IMR-90 (cell line): ENCODE measurements at regions not wholly inside any gene's neighbourhood (a gene's known extent, or its start where the extent isn't known, plus 50 kb on each side); places are given as distances from the start of the nearest gene placed in this dataset.
A peak's percentile ranks its signal among the peaks of the same experiment; 100 is the strongest.

Experiments used
- ATAC-seq: fragments of 200-7000 bp; cut with Tn5 transposase; 2 replicates; pipeline ENCODE4 v1.9.1; 2020; ENCODE audit warnings: low read depth, mild to moderate bottlenecking, moderate library complexity
- BruUV-seq: library from RNA; stranded (reverse); fragments of 400-500 nt; replicated peaks from 2 replicates; lab custom pipeline; 2021; lab: Mats Ljungman, UMichigan
- CTCF ChIA-PET: fragments of 300-600 bp; formaldehyde crosslinking; extraction: SDS; loops from one replicate; lab custom pipeline; 2021; ENCODE audit warnings: antibody characterized with exemption; lab: Yijun Ruan, JAX
- POLR2A ChIA-PET: fragments of 300-600 bp; sonication (Branson Sonifier 250); formaldehyde crosslinking; loops from one replicate; lab custom pipeline; 2022; ENCODE audit warnings: antibody characterized with exemption; ENCODE audit not compliant: unreplicated experiment; lab: Charles Lee
- DNase-seq: peaks from one replicate; pipeline ENCODE4 v3.0.0; 2013
- H2AFZ ChIP-seq: replicated peaks from 2 replicates; pipeline ENCODE3; 2013; ENCODE audit warnings: low read length, mild to moderate bottlenecking; ENCODE audit not compliant: poor library complexity
- H2AK5ac ChIP-seq: 2 replicates; pipeline ENCODE4 v1.6.1; 2013; ENCODE audit warnings: low read depth, low read length, inconsistent platforms
- H2AK9ac ChIP-seq: replicated peaks from 2 replicates; pipeline ENCODE3; 2013; ENCODE audit warnings: mild to moderate bottlenecking, low read depth, low read length, moderate library complexity; ENCODE audit not compliant: poor library complexity
- H2BK120ac ChIP-seq: 2 replicates; pipeline ENCODE4 v1.6.1; 2013; ENCODE audit warnings: low read depth, low read length, inconsistent platforms
- H2BK15ac ChIP-seq: 3 replicates; pipeline ENCODE4 v1.6.1; 2013; ENCODE audit warnings: low read depth, low read length, inconsistent platforms
- H2BK20ac ChIP-seq: 2 replicates; pipeline ENCODE4 v1.6.1; 2013; ENCODE audit warnings: low read depth, mild to moderate bottlenecking, inconsistent platforms, low read length, moderate library complexity
- H2BK5ac ChIP-seq: 2 replicates; pipeline ENCODE4 v1.6.1; 2013; ENCODE audit warnings: mild to moderate bottlenecking, low read depth, low read length, inconsistent platforms; ENCODE audit not compliant: poor library complexity, severe bottlenecking
- H3K14ac ChIP-seq: replicated peaks from 2 replicates; pipeline ENCODE4 v1.6.1; 2013; ENCODE audit warnings: low read depth, low read length, inconsistent platforms
- H3K18ac ChIP-seq: 2 replicates; pipeline ENCODE4 v1.6.1; 2013; ENCODE audit warnings: low read depth, low read length, control low read depth
- H3K23ac ChIP-seq: 2 replicates; pipeline ENCODE4 v1.6.1; 2013; ENCODE audit warnings: low read depth, low read length, inconsistent platforms
- H3K27ac ChIP-seq: 2 replicates; pipeline ENCODE4 v1.5.1; 2013; ENCODE audit warnings: mild to moderate bottlenecking, control low read depth, low read length; ENCODE audit not compliant: insufficient read depth
- H3K27me3 ChIP-seq: 2 replicates; pipeline ENCODE4 v1.6.1; 2013; ENCODE audit warnings: low read length; ENCODE audit not compliant: control insufficient read depth, insufficient read depth
- H3K36me3 ChIP-seq: 2 replicates; pipeline ENCODE4 v1.6.1; 2013; ENCODE audit warnings: low read length, mixed read lengths; ENCODE audit not compliant: control insufficient read depth, insufficient read depth
- H3K4ac ChIP-seq: 2 replicates; pipeline ENCODE4 v1.6.1; 2013; ENCODE audit warnings: low read depth, low read length, inconsistent platforms
- H3K4me1 ChIP-seq: 2 replicates; pipeline ENCODE4 v1.6.1; 2013; ENCODE audit warnings: low read length, mixed read lengths; ENCODE audit not compliant: control insufficient read depth, insufficient read depth
- H3K4me2 ChIP-seq: 2 replicates; pipeline ENCODE4 v1.6.1; 2013; ENCODE audit warnings: low read depth, mild to moderate bottlenecking, control low read depth, low read length, moderate library complexity
- H3K4me3 ChIP-seq: 2 replicates; pipeline ENCODE4 v1.5.1; 2013; ENCODE audit warnings: low read depth, mild to moderate bottlenecking, control low read depth, low read length, moderate library complexity; ENCODE audit not compliant: insufficient read depth
- H3K56ac ChIP-seq: 2 replicates; pipeline ENCODE4 v1.6.1; 2013; ENCODE audit warnings: low read length, inconsistent platforms; ENCODE audit not compliant: insufficient read depth; ENCODE audit errors: extremely low read depth
- H3K79me1 ChIP-seq, 2 experiments: 2 replicates each; pipeline ENCODE4 v1.6.1; 2013; ENCODE audit warnings: low read length in 2 of 2, inconsistent platforms in 1 of 2, low read depth in 1 of 2
- H3K9ac ChIP-seq: 2 replicates; pipeline ENCODE4 v1.6.1; 2013; ENCODE audit warnings: low read depth, low read length, control low read depth
- H3K9me1 ChIP-seq: 2 replicates; pipeline ENCODE4 v1.6.1; 2013; ENCODE audit warnings: low read length, inconsistent platforms; ENCODE audit not compliant: insufficient read depth
- H3K9me3 ChIP-seq: 2 replicates; pipeline ENCODE4 v1.6.1; 2013; ENCODE audit warnings: low read length; ENCODE audit not compliant: control insufficient read depth, insufficient read depth
- H4K20me1 ChIP-seq: 2 replicates; pipeline ENCODE4 v1.6.1; 2013; ENCODE audit warnings: low read length, inconsistent platforms; ENCODE audit not compliant: insufficient read depth
- H4K5ac ChIP-seq: 2 replicates; pipeline ENCODE4 v1.6.1; 2013; ENCODE audit warnings: mild to moderate bottlenecking, low read depth, low read length, control low read depth
- H4K8ac ChIP-seq, 2 experiments: 2 replicates each; pipeline ENCODE4 v1.6.1; 2013; ENCODE audit warnings: low read depth in 2 of 2, low read length in 2 of 2, control low read depth in 1 of 2, inconsistent platforms in 1 of 2
- H4K91ac ChIP-seq: 2 replicates; pipeline ENCODE4 v1.6.1; 2013; ENCODE audit warnings: low read depth, low read length, inconsistent platforms; ENCODE audit not compliant: insufficient read depth
- CEBPB ChIP-seq: IDR thresholded peaks from 2 replicates; pipeline ENCODE4 v1.6.1; 2012; ENCODE audit warnings: low read depth, low read length, improper control_type of control experiment
- CHD1 ChIP-seq: IDR thresholded peaks from 2 replicates; pipeline ENCODE4 v1.6.1; 2012; ENCODE audit warnings: low read depth, low read length, improper control_type of control experiment
- FOS ChIP-seq: fragments of 150-350 bp; IDR thresholded peaks from 2 replicates; pipeline ENCODE4 v1.6.1; 2016; ENCODE audit warnings: low read depth, low read length
- POLR2A ChIP-seq: IDR thresholded peaks from 2 replicates; pipeline ENCODE4 v1.6.1; 2012; ENCODE audit warnings: mild to moderate bottlenecking, low read depth, low read length
- RAD21 ChIP-seq: IDR thresholded peaks from 2 replicates; pipeline ENCODE4 v1.6.1; 2012; ENCODE audit warnings: low read length, improper control_type of control experiment
- RCOR1 ChIP-seq: IDR thresholded peaks from 2 replicates; pipeline ENCODE4 v1.6.1; 2012; ENCODE audit warnings: mild to moderate bottlenecking, low read length, improper control_type of control experiment; ENCODE audit not compliant: insufficient replicate concordance
- SMC3 ChIP-seq: fragments of 150-350 bp; IDR thresholded peaks from 2 replicates; pipeline ENCODE4 v1.6.1; 2016; ENCODE audit warnings: low read depth, mild to moderate bottlenecking, antibody characterized with exemption, low read length, moderate library complexity
- WGBS, 2 experiments: methylation state at CpG; one replicate each; pipeline versions ENCODE4 v1.1.5 to v1.1.7; 2013; ENCODE audit warnings: missing lambda C conversion rate in 2 of 2; ENCODE audit not compliant: insufficient read length in 1 of 2; ENCODE audit errors: extremely low coverage in 2 of 2; 5-methylcytosine and 5-hydroxymethylcytosine counted together
- dilution Hi-C: fragments of 300-500 bp; cut with HindIII; formaldehyde crosslinking; loops from one replicate; pipeline ENCODE4 v1.14.3; 2018; ENCODE audit warnings: low sequenced_read_pairs; ENCODE audit not compliant: unreplicated experiment
- in situ Hi-C: fragments of 300-500 bp; cut with MboI; formaldehyde crosslinking; loops from 3 replicates; pipeline ENCODE4 v1.14.3; 2019; ENCODE audit warnings: low sequenced_read_pairs, inconsistent platforms, mixed read lengths
- intact Hi-C: fragments of 100-400 bp; cut with micrococcal nuclease; formaldehyde crosslinking; loops from 2 replicates; pipeline ENCODE4 v1.10.0; 2022

DNA sequence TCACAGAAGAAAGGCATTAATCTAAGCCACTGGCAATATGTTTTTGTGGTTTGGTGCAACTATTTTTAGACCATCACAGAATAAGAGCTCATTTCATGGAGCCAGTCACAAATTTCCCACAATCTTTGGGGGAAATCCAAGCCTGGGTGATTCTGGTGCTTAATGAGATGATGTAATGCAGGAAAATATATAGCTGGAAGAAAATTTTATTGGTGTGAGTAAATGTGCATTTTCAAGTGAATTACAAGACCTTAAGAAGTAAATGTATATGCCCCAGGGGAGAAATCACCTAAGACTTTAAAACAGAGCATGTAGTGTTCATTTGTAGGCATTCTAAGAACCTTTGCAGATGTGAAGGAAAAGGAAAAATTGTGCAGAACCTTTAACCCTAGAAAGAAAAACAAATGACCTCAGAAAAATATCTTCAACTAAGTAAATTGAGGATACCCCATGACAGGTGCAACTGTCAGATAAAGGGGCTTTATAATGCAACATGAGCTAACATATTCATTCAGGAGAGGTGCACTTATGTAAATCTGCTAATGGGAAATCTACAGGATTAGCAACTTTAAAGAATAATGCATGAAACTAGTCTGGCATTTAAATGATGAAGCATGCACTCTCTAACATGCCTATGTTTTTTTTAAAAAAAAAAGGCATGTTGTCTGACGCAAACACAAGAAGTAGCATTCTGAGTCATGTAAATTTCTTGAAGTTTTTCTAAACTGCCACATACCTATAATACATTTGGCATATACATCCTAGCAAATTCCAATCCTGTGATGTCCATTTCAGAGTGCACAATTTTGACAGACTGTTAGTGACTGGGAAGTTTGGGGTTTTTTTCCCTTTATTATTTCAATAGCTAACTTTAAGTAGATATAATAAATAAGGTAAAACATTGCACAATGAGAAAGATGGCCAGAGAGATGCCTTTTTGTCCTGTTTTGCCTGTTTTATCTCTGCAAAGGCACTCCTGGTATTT lies 105.1 kb downstream of the MEX3B start:
- Histone ChIP-seq H3K27ac (peak overlapping the region; percentile 63; the same call in 1 of the 2 replicates), H3K18ac (peak overlapping the region; percentile 81; the same call in 1 of the 2 replicates), H3K9me3 (no peaks in the 10 kb centered on the region), H2BK120ac (peak overlapping the region; percentile 98), H3K36me3 (no peaks in the 10 kb centered on the region), H4K20me1 (no peaks in the 10 kb centered on the region), H3K56ac (peak overlapping the region; percentile 18; the same call in 1 of the 2 replicates), H2BK15ac (peak overlapping the region; percentile 92; the same call in 1 of the 3 replicates), H4K91ac (peak overlapping the region; percentile 97; the same call in 1 of the 2 replicates), H3K9me1 (peaks cover 11% of the 10 kb centered on the region), H3K27me3 (no peaks in the 10 kb centered on the region), H4K8ac (peak overlapping the region in 1 of 2 experiments; percentile 79; a peak in 2 of 4 replicates), H3K4me1 (peaks cover 6% of the 10 kb centered on the region), H3K9ac (no peak overlapping the region), H2AK5ac (no peak overlapping the region), H2BK5ac (peak overlapping the region; percentile 91), H3K4ac (peak overlapping the region; percentile 37; the same call in 1 of the 2 replicates), H3K14ac (no peak overlapping the region), H3K4me3 (no peak overlapping the region), H4K5ac (peak overlapping the region; percentile 18; the same call in 1 of the 2 replicates), H3K23ac (no peak overlapping the region), H2BK20ac (peak overlapping the region; percentile 96), H2AFZ (no peak overlapping the region), H3K4me2 (peak overlapping the region; percentile 52; the same call in 1 of the 2 replicates), H3K79me1 (no peaks in the 10 kb centered on the region), H2AK9ac (no peak overlapping the region)
- dilution Hi-C loops, result no loop called here
- CTCF ChIA-PET, result interaction anchor here (0.5 to 1.3 kb wide), 6 partner anchors 43 to 461 kb away, joined by 3 to 5 read pairs (median 3); no protein-coding TSS in a partner anchor
- peak; percentile 81 for ATAC-seq
- in situ Hi-C loops, result no loop called here
- intact Hi-C loops, result loop anchor here (2.0 to 5.0 kb wide), 3 partner anchors 104 to 257 kb away; no protein-coding TSS in a partner anchor
- no peak for TF ChIP-seq RAD21
- TF ChIP-seq RCOR1, result no peak
- peak; percentile 55 for TF ChIP-seq CEBPB
- TF ChIP-seq SMC3, result no peak
- TF ChIP-seq POLR2A, result no peak
- no peak for TF ChIP-seq FOS
- no peak for TF ChIP-seq CHD1
- DNase-seq, result peak; percentile 92
- WGBS, 2 experiments, result no CpG with 5 or more reads among the region's 1 CpG
- POLR2A ChIA-PET, result no interaction called here
- BruUV-seq, result no TSS peak
